Mononuclear cell (primary cell): ENCODE measurements at regions not wholly inside any gene's neighbourhood (a gene's known extent, or its start where the extent isn't known, plus 50 kb on each side); places are given as distances from the start of the nearest gene placed in this dataset.

Experiments
- H3K27me3 ChIP-seq: 2 replicates; pipeline ENCODE4 v1.6.0; 2011; ENCODE audit warnings: low read length, control low read depth; ENCODE audit not compliant: insufficient read depth
- H3K4me1 ChIP-seq: 2 replicates; pipeline ENCODE4 v1.5.1; 2011; ENCODE audit warnings: mild to moderate bottlenecking, low read length, control low read depth; ENCODE audit not compliant: insufficient read depth
- H3K4me3 ChIP-seq: 2 replicates; pipeline ENCODE4 v1.5.1; 2011; ENCODE audit warnings: mild to moderate bottlenecking, low read length, moderate library complexity
- H3K9me3 ChIP-seq: 2 replicates; pipeline ENCODE4 v1.5.1; 2011; ENCODE audit warnings: low read depth, mild to moderate bottlenecking, control low read depth, low read length

GRCh38 chr15:31447931-31448634 is 121.4 kb downstream of the KLF13 start:
- no peaks in the 10 kb centered on the region for H3K27me3 ChIP-seq
- no peak overlapping the region for H3K4me3 ChIP-seq
- H3K4me1 ChIP-seq, result peaks cover 25% of the 10 kb centered on the region
- no peaks in the 10 kb centered on the region for H3K9me3 ChIP-seq

GRCh38 chr15:31448635-31448979 is 122.0 kb downstream of the KLF13 start:
- Histone ChIP-seq H3K27me3 (no peaks in the 10 kb centered on the region), H3K4me1 (peaks cover 20% of the 10 kb centered on the region), H3K4me3 (no peak overlapping the region), H3K9me3 (no peaks in the 10 kb centered on the region)

GRCh38 chr15:31452595-31453557 is 126.2 kb downstream of the KLF13 start:
- peaks cover 10% of the 10 kb centered on the region for H3K4me1 ChIP-seq
- no peak overlapping the region for H3K4me3 ChIP-seq
- no peaks in the 10 kb centered on the region for H3K9me3 ChIP-seq
- H3K27me3 ChIP-seq, result no peaks in the 10 kb centered on the region

- H3K9me3 ChIP-seq, result no peaks in the 10 kb centered on the region
- H3K4me1 ChIP-seq, result peaks cover 12% of the 10 kb centered on the region
- H3K4me3 ChIP-seq, result no peak overlapping the region
- no peaks in the 10 kb centered on the region for H3K27me3 ChIP-seq
These were observed 127.1 kb downstream of the KLF13 start for GRCh38 chr15:31453558-31454318.

- Histone ChIP-seq H3K9me3 (no peaks in the 10 kb centered on the region), H3K27me3 (no peaks in the 10 kb centered on the region), H3K4me1 (peaks cover 15% of the 10 kb centered on the region), H3K4me3 (no peak overlapping the region)
These were observed 128.9 kb downstream of the KLF13 start for GRCh38 chr15:31455499-31455898.

- Histone ChIP-seq H3K27me3 (no peaks in the 10 kb centered on the region), H3K4me1 (peaks cover 15% of the 10 kb centered on the region), H3K4me3 (no peak overlapping the region), H3K9me3 (no peaks in the 10 kb centered on the region)
These were observed 129.9 kb downstream of the KLF13 start for GRCh38 chr15:31456354-31457060.

- Histone ChIP-seq H3K4me3 (no peak overlapping the region), H3K4me1 (peaks cover 15% of the 10 kb centered on the region), H3K9me3 (no peaks in the 10 kb centered on the region), H3K27me3 (no peaks in the 10 kb centered on the region)
These were observed 130.5 kb downstream of the KLF13 start for GRCh38 chr15:31457161-31457560.

- H3K27me3 ChIP-seq, result no peaks in the 10 kb centered on the region
- H3K4me1 ChIP-seq, result peaks cover 15% of the 10 kb centered on the region
- H3K9me3 ChIP-seq, result no peaks in the 10 kb centered on the region
- H3K4me3 ChIP-seq, result no peak overlapping the region
These were observed 131.2 kb downstream of the KLF13 start for GRCh38 chr15:31457631-31458526.

- peaks cover 15% of the 10 kb centered on the region for H3K4me1 ChIP-seq
- H3K4me3 ChIP-seq, result no peak overlapping the region
- H3K9me3 ChIP-seq, result no peaks in the 10 kb centered on the region
- no peaks in the 10 kb centered on the region for H3K27me3 ChIP-seq
These were observed 132.2 kb downstream of the KLF13 start for GRCh38 chr15:31458596-31459399.

- Histone ChIP-seq H3K27me3 (no peaks in the 10 kb centered on the region), H3K4me1 (peaks cover 15% of the 10 kb centered on the region), H3K4me3 (no peak overlapping the region), H3K9me3 (no peaks in the 10 kb centered on the region)
These were observed 132.7 kb downstream of the KLF13 start for GRCh38 chr15:31459400-31459748.

- Histone ChIP-seq H3K27me3 (no peaks in the 10 kb centered on the region), H3K4me1 (peaks cover 15% of the 10 kb centered on the region), H3K9me3 (no peaks in the 10 kb centered on the region), H3K4me3 (no peak overlapping the region)
These were observed 134.7 kb downstream of the KLF13 start for GRCh38 chr15:31461375-31461774.

GRCh38 chr15:31461911-31462480 is 135.4 kb downstream of the KLF13 start:
- Histone ChIP-seq H3K9me3 (no peaks in the 10 kb centered on the region), H3K27me3 (no peaks in the 10 kb centered on the region), H3K4me3 (no peak overlapping the region), H3K4me1 (peaks cover 15% of the 10 kb centered on the region)

GRCh38 chr15:31463521-31464102 is 137.0 kb downstream of the KLF13 start:
- H3K4me1 ChIP-seq, result peaks cover 10% of the 10 kb centered on the region
- no peak overlapping the region for H3K4me3 ChIP-seq
- H3K27me3 ChIP-seq, result no peaks in the 10 kb centered on the region
- no peaks in the 10 kb centered on the region for H3K9me3 ChIP-seq
